HL-60 (cell line): ENCODE measurements at regions not wholly inside any gene's neighbourhood (a gene's known extent, or its start where the extent isn't known, plus 50 kb on each side); places are given as distances from the start of the nearest gene placed in this dataset.
"Not testable (repeated sequence)": the region's sequence is repeated elsewhere in the genome, so short reads cannot be mapped to it uniquely, and the experiment has no call there.

ENCODE experiments used
- DNase-seq, 2 experiments: peaks; one replicate each; pipeline ENCODE4 v3.0.0-alpha.2; 2010 to 2020; ENCODE audit warnings: low read depth in 1 of 2, low spot score in 1 of 2
- H3K27ac ChIP-seq: fragments of 250-450 bp; sonication (Bioruptor Pico); replicated peaks from 2 replicates; pipeline ENCODE4 v1.5.1; 2020; ENCODE audit warnings: mild to moderate bottlenecking, moderate library complexity
- H3K27me3 ChIP-seq: fragments of 250-450 bp; sonication (Bioruptor Pico); 2 replicates; pipeline ENCODE4 v1.5.1; 2021; ENCODE audit warnings: mild to moderate bottlenecking, moderate library complexity; ENCODE audit not compliant: insufficient read depth, poor library complexity, severe bottlenecking
- H3K4me3 ChIP-seq: replicated peaks from 2 replicates; pipeline ENCODE4 v1.5.1; 2011; ENCODE audit warnings: mild to moderate bottlenecking, control low read depth, low read length; ENCODE audit not compliant: insufficient read depth
- CTCF ChIP-seq: IDR thresholded peaks from one replicate; pipeline ENCODE4 v1.5.1; 2011; ENCODE audit warnings: low read length, control low read depth, inconsistent platforms; ENCODE audit not compliant: insufficient read depth
- GABPA ChIP-seq: IDR thresholded peaks from 2 replicates; pipeline ENCODE4 v1.6.1; 2012; ENCODE audit warnings: low read depth
- POLR2AphosphoS5 ChIP-seq: IDR thresholded peaks from 2 replicates; pipeline ENCODE4 v1.6.1; 2012; ENCODE audit warnings: low read depth
- SPI1 ChIP-seq: IDR thresholded peaks from 2 replicates; pipeline ENCODE4 v1.6.1; 2012; ENCODE audit warnings: low read depth, mild to moderate bottlenecking, borderline replicate concordance
- TF ChIP-seq, protein P1 (sequence below): IDR thresholded peaks from 2 replicates; pipeline ENCODE4 v1.6.1; 2012; ENCODE audit warnings: low read depth; ENCODE audit not compliant: insufficient replicate concordance

DNA sequence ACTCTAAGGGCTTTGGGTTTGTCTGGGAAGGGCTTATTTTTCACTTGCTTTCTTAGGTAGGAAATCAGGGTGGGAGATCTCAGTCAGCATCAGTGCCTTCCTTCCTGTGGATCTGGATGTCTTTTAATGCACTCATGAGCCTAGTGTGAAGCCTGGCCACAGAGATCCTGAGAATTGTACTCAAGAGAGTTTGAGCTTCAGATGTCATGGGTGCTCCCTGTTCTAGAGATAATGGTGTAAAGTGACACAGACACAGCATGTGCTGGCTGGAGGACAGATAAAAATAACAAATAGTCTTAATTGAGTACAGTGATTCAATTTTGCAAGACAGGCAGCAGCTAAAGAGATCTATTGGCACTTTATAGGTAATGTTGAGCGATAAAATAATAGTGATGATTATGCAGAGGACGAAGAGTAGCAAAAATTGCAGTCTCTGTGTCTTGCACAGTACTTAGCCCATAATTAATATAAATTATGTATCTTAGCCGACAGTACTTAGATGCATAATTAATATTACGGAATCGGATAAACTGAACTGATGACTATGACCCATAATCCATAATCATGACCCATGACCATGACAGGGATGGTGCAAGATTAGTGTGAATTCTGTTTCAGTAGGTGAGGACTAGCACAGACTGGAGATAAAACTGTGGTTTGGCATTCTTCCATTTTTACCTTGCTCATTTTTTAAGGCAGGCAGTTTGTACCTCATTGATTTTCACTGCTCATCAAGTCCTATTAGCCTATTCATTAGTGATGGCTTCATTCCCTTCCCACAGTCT, 408.7 kb upstream of the PIK3R1 start:
- Histone ChIP-seq H3K27me3 (no peaks in the 10 kb centered on the region), H3K27ac (no peak overlapping the region), H3K4me3 (no peak overlapping the region)
- TF ChIP-seq CTCF: no peak
- TF ChIP-seq, protein P1, sequence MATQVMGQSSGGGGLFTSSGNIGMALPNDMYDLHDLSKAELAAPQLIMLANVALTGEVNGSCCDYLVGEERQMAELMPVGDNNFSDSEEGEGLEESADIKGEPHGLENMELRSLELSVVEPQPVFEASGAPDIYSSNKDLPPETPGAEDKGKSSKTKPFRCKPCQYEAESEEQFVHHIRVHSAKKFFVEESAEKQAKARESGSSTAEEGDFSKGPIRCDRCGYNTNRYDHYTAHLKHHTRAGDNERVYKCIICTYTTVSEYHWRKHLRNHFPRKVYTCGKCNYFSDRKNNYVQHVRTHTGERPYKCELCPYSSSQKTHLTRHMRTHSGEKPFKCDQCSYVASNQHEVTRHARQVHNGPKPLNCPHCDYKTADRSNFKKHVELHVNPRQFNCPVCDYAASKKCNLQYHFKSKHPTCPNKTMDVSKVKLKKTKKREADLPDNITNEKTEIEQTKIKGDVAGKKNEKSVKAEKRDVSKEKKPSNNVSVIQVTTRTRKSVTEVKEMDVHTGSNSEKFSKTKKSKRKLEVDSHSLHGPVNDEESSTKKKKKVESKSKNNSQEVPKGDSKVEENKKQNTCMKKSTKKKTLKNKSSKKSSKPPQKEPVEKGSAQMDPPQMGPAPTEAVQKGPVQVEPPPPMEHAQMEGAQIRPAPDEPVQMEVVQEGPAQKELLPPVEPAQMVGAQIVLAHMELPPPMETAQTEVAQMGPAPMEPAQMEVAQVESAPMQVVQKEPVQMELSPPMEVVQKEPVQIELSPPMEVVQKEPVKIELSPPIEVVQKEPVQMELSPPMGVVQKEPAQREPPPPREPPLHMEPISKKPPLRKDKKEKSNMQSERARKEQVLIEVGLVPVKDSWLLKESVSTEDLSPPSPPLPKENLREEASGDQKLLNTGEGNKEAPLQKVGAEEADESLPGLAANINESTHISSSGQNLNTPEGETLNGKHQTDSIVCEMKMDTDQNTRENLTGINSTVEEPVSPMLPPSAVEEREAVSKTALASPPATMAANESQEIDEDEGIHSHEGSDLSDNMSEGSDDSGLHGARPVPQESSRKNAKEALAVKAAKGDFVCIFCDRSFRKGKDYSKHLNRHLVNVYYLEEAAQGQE: no peak
- TF ChIP-seq GABPA: no peak
- TF ChIP-seq POLR2AphosphoS5: no peak
- no peak for TF ChIP-seq SPI1
- DNase-seq: no peak

DNA sequence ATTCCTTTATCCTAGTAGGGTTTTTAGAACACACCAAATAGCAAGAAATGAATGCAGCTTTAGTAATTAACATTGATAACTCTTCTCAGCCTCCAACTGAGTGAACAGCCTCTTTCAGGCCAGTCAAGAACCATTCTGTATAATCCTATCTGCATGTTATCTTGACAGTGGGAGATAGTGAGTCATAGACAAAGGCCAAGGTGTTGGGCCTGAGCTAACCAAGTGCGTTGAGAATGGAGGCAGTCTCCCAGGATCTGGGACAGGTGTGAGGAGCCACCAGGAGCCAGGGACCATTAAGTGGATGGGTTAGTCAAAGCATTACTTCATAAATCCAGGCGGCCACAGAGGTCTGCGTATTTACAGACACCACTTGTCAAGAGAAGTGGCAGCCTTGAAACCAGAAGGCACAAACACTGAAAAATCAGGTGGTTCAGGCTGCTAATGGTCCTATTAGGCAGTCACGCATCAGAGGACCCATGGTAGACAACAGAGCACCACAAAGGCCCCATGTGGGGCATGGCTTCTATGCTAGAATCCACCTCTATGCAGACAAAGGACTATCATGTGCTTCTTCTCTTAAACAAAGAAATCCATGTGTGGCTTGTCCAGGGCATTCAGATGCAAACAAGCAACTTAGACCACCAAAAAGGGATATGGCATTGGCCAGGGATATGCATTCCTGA, 409.7 kb upstream of the PIK3R1 start:
- Histone ChIP-seq H3K4me3 (no peak overlapping the region), H3K27ac (no peak overlapping the region), H3K27me3 (no peaks in the 10 kb centered on the region)
- no peak for DNase-seq
- TF ChIP-seq, protein P1: no peak
- TF ChIP-seq GABPA (no peak), SPI1 (no peak), POLR2AphosphoS5 (no peak)

GRCh38 chr5:67802766-67803165, 412.8 kb upstream of the PIK3R1 start:
- no peak for DNase-seq
- Histone ChIP-seq H3K4me3 (no peak overlapping the region), H3K27me3 (no peaks in the 10 kb centered on the region), H3K27ac (no peak overlapping the region)
- TF ChIP-seq, protein P1: no peak
- TF ChIP-seq SPI1: no peak

GRCh38 chr5:67799732-67800234, 415.8 kb upstream of the PIK3R1 start:
- TF ChIP-seq SPI1: no peak
- no peak for TF ChIP-seq POLR2AphosphoS5
- no peak for TF ChIP-seq CTCF
- TF ChIP-seq, protein P1: no peak
- no peak for TF ChIP-seq GABPA
- no peak overlapping the region for H3K27ac ChIP-seq
- H3K27me3 ChIP-seq: no peaks in the 10 kb centered on the region
- DNase-seq: no peak
- no peak overlapping the region for H3K4me3 ChIP-seq

- not testable (repeated sequence) for H3K27me3 ChIP-seq, DNase-seq, H3K27ac ChIP-seq, H3K4me3 ChIP-seq
These were observed 417.1 kb upstream of the PIK3R1 start for GRCh38 chr5:67798470-67798869.
